ENCODE measurements at regions not wholly inside any gene's neighbourhood (a gene's known extent, or its start where the extent isn't known, plus 50 kb on each side); places are given as distances from the start of the nearest gene placed in this dataset.

- no peaks in the 10 kb centered on the region for H3K9me3 ChIP-seq
- no peak overlapping the region for H3K4me3 ChIP-seq
- H3K4me1 ChIP-seq (replicated peaks) = no peaks in the 10 kb centered on the region
- H3K27ac ChIP-seq = no peak overlapping the region
- TF ChIP-seq POLR2A (IDR thresholded peaks at IDR 0.05) = no peak
- TF ChIP-seq CTCF (IDR thresholded peaks at IDR 0.05) = no peak
- TF ChIP-seq POLR2AphosphoS5 (IDR thresholded peaks at IDR 0.05) = no peak
- no peaks in the 10 kb centered on the region for H3K27me3 ChIP-seq (replicated peaks; ENCODE audit: insufficient read depth)
- 64% methylated on average over 24 of the region's 24 CpGs for WGBS
- no peak for DNase-seq (ENCODE audit: low spot score)
- no peaks in the 10 kb centered on the region for H3K36me3 ChIP-seq
- intact Hi-C loops (cut with DNase I) = no loop called here
These were observed 73.2 kb upstream of the SHH start for GRCh38 chr7:155885167-155886155.

GRCh38 chr7:155884225-155885166 is 72.2 kb upstream of the SHH start:
- no peaks in the 10 kb centered on the region for H3K27me3 ChIP-seq (replicated peaks; ENCODE audit: insufficient read depth)
- DNase-seq (ENCODE audit: low spot score) = no peak
- intact Hi-C loops (cut with DNase I) = no loop called here
- H3K9me3 ChIP-seq = no peaks in the 10 kb centered on the region
- no peak overlapping the region for H3K4me3 ChIP-seq
- WGBS = 91% methylated on average over 23 of the region's 24 CpGs
- no peaks in the 10 kb centered on the region for H3K36me3 ChIP-seq
- no peaks in the 10 kb centered on the region for H3K4me1 ChIP-seq (replicated peaks)
- H3K27ac ChIP-seq = no peak overlapping the region
- no peak for TF ChIP-seq CTCF (IDR thresholded peaks at IDR 0.05)
- TF ChIP-seq POLR2AphosphoS5 (IDR thresholded peaks at IDR 0.05) = no peak
- no peak for TF ChIP-seq POLR2A (IDR thresholded peaks at IDR 0.05)

GRCh38 chr7:155883491-155884224 is 71.4 kb upstream of the SHH start:
- no peak for TF ChIP-seq CTCF (IDR thresholded peaks at IDR 0.05)
- no peak for TF ChIP-seq POLR2AphosphoS5 (IDR thresholded peaks at IDR 0.05)
- TF ChIP-seq POLR2A (IDR thresholded peaks at IDR 0.05) = no peak
- no peaks in the 10 kb centered on the region for H3K9me3 ChIP-seq
- no peak overlapping the region for H3K27ac ChIP-seq
- H3K4me3 ChIP-seq = no peak overlapping the region
- WGBS = 93% methylated on average over 14 of the region's 16 CpGs
- no peaks in the 10 kb centered on the region for H3K36me3 ChIP-seq
- intact Hi-C loops (cut with DNase I) = no loop called here
- H3K4me1 ChIP-seq (replicated peaks) = no peaks in the 10 kb centered on the region
- H3K27me3 ChIP-seq (replicated peaks; ENCODE audit: insufficient read depth) = no peaks in the 10 kb centered on the region
- DNase-seq (ENCODE audit: low spot score) = no peak

GRCh38 chr7:155882596-155882995 is 70.3 kb upstream of the SHH start:
- Histone ChIP-seq H3K36me3 (no peaks in the 10 kb centered on the region), H3K4me1 (replicated peaks) (no peaks in the 10 kb centered on the region), H3K4me3 (no peak overlapping the region), H3K27me3 (replicated peaks; ENCODE audit: insufficient read depth) (no peaks in the 10 kb centered on the region), H3K27ac (no peak overlapping the region), H3K9me3 (no peaks in the 10 kb centered on the region)
- no peak for DNase-seq (ENCODE audit: low spot score)
- TF ChIP-seq POLR2A (IDR thresholded peaks at IDR 0.05) (no peak), CTCF (IDR thresholded peaks at IDR 0.05) (no peak), POLR2AphosphoS5 (IDR thresholded peaks at IDR 0.05) (no peak)
- intact Hi-C loops (cut with DNase I) = no loop called here
- WGBS = 87% methylated on average over 5 of the region's 5 CpGs
